ENCODE measurements at regions not wholly inside any gene's neighbourhood (a gene's known extent, or its start where the extent isn't known, plus 50 kb on each side); places are given as distances from the start of the nearest gene placed in this dataset.

DNA sequence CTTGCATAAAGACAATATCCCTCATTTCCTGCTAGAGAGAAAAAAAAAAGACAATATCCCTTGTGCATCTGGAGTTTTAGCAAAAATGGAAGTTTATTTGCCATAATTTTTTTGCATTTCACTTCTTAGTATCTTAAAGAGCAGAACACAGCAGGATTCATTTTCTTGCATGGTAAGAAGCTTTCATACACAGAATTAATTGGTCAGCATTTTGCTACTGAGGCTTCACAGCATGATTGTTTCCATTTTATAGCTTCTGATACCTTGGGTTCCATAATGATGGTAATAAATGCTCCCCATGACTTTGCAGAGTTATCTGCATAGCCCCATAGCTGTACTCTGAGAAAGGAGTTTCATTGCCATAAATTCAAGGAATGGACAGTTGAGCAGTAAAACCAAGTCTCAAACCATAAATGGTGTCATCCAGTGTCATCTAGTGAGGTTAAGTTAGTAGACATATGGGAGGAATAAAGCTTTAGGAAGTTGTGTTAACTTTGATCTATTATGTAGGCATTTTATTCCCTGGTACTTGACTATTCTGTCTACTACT lies 88.8 kb upstream of the PLD5 start:
- Histone ChIP-seq H3K27me3 (ENCODE audit: insufficient read depth) (no peaks in the 10 kb centered on the region), H3F3A (replicated peaks; ENCODE audit: low read depth) (no peaks in the 10 kb centered on the region), H3K36me3 (ENCODE audit: insufficient read depth) (no peaks in the 10 kb centered on the region), H2AFZ (no peak overlapping the region), H4K20me1 (replicated peaks; ENCODE audit: insufficient read depth) (no peaks in the 10 kb centered on the region), H3K79me2 (replicated peaks; ENCODE audit: insufficient read depth) (no peaks in the 10 kb centered on the region), H3K9me2 (ENCODE audit: insufficient read depth) (peaks cover 3% of the 10 kb centered on the region; the same call in 1 of the 2 replicates), H3K4me2 (no peak overlapping the region), H3K4me1 (ENCODE audit: insufficient read depth) (no peaks in the 10 kb centered on the region), H3K4me3 (no peak overlapping the region), H3K27ac (ENCODE audit: low read depth) (no peak overlapping the region)
- no peak overlapping the region for H3K27ac Mint-ChIP-seq
- no peaks in the 10 kb centered on the region for H3K27me3 Mint-ChIP-seq (ENCODE audit: insufficient read depth, low read depth, poor library complexity)
- H3K4me3 Mint-ChIP-seq = no peak overlapping the region
- DNase-seq (ENCODE audit: low spot score) = no peak
- H3K36me3 Mint-ChIP-seq (ENCODE audit: low read depth) = no peaks in the 10 kb centered on the region
- TF ChIP-seq, protein P1, sequence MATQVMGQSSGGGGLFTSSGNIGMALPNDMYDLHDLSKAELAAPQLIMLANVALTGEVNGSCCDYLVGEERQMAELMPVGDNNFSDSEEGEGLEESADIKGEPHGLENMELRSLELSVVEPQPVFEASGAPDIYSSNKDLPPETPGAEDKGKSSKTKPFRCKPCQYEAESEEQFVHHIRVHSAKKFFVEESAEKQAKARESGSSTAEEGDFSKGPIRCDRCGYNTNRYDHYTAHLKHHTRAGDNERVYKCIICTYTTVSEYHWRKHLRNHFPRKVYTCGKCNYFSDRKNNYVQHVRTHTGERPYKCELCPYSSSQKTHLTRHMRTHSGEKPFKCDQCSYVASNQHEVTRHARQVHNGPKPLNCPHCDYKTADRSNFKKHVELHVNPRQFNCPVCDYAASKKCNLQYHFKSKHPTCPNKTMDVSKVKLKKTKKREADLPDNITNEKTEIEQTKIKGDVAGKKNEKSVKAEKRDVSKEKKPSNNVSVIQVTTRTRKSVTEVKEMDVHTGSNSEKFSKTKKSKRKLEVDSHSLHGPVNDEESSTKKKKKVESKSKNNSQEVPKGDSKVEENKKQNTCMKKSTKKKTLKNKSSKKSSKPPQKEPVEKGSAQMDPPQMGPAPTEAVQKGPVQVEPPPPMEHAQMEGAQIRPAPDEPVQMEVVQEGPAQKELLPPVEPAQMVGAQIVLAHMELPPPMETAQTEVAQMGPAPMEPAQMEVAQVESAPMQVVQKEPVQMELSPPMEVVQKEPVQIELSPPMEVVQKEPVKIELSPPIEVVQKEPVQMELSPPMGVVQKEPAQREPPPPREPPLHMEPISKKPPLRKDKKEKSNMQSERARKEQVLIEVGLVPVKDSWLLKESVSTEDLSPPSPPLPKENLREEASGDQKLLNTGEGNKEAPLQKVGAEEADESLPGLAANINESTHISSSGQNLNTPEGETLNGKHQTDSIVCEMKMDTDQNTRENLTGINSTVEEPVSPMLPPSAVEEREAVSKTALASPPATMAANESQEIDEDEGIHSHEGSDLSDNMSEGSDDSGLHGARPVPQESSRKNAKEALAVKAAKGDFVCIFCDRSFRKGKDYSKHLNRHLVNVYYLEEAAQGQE (IDR thresholded peaks at IDR 0.05; ENCODE audit: unreplicated experiment) = no peak
- TF ChIP-seq EZH2phosphoT487 (IDR thresholded peaks at IDR 0.05; ENCODE audit: unreplicated experiment) = no peak
- TF ChIP-seq JUNB (IDR thresholded peaks at IDR 0.05; ENCODE audit: unreplicated experiment) = no peak
- TF ChIP-seq CTCF (conservative IDR thresholded peaks at IDR 0.05; ENCODE audit: low read depth in 2 of 2) = no peak
- no peak for TF ChIP-seq ZNF114 (CRISPR knock-in tag; IDR thresholded peaks at IDR 0.05)
- no peak for TF ChIP-seq POLR2AphosphoS5 (IDR thresholded peaks at IDR 0.05; ENCODE audit: low read depth)
- TF ChIP-seq, protein P2, sequence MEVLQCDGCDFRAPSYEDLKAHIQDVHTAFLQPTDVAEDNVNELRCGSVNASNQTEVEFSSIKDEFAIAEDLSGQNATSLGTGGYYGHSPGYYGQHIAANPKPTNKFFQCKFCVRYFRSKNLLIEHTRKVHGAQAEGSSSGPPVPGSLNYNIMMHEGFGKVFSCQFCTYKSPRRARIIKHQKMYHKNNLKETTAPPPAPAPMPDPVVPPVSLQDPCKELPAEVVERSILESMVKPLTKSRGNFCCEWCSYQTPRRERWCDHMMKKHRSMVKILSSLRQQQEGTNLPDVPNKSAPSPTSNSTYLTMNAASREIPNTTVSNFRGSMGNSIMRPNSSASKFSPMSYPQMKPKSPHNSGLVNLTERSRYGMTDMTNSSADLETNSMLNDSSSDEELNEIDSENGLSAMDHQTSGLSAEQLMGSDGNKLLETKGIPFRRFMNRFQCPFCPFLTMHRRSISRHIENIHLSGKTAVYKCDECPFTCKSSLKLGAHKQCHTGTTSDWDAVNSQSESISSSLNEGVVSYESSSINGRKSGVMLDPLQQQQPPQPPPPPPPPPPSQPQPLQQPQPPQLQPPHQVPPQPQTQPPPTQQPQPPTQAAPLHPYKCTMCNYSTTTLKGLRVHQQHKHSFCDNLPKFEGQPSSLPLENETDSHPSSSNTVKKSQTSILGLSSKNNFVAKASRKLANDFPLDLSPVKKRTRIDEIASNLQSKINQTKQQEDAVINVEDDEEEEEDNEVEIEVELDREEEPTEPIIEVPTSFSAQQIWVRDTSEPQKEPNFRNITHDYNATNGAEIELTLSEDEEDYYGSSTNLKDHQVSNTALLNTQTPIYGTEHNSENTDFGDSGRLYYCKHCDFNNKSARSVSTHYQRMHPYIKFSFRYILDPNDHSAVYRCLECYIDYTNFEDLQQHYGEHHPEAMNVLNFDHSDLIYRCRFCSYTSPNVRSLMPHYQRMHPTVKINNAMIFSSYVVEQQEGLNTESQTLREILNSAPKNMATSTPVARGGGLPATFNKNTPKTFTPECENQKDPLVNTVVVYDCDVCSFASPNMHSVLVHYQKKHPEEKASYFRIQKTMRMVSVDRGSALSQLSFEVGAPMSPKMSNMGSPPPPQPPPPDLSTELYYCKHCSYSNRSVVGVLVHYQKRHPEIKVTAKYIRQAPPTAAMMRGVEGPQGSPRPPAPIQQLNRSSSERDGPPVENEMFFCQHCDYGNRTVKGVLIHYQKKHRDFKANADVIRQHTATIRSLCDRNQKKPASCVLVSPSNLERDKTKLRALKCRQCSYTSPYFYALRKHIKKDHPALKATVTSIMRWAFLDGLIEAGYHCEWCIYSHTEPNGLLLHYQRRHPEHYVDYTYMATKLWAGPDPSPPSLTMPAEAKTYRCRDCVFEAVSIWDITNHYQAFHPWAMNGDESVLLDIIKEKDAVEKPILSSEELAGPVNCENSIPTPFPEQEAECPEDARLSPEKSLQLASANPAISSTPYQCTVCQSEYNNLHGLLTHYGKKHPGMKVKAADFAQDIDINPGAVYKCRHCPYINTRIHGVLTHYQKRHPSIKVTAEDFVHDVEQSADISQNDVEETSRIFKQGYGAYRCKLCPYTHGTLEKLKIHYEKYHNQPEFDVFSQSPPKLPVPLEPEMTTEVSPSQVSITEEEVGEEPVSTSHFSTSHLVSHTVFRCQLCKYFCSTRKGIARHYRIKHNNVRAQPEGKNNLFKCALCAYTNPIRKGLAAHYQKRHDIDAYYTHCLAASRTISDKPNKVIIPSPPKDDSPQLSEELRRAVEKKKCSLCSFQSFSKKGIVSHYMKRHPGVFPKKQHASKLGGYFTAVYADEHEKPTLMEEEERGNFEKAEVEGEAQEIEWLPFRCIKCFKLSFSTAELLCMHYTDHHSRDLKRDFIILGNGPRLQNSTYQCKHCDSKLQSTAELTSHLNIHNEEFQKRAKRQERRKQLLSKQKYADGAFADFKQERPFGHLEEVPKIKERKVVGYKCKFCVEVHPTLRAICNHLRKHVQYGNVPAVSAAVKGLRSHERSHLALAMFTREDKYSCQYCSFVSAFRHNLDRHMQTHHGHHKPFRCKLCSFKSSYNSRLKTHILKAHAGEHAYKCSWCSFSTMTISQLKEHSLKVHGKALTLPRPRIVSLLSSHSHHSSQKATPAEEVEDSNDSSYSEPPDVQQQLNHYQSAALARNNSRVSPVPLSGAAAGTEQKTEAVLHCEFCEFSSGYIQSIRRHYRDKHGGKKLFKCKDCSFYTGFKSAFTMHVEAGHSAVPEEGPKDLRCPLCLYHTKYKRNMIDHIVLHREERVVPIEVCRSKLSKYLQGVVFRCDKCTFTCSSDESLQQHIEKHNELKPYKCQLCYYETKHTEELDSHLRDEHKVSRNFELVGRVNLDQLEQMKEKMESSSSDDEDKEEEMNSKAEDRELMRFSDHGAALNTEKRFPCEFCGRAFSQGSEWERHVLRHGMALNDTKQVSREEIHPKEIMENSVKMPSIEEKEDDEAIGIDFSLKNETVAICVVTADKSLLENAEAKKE (CRISPR knock-in tag; IDR thresholded peaks at IDR 0.05) = no peak
- TF ChIP-seq ETS1 (IDR thresholded peaks at IDR 0.05) = no peak
- no peak for TF ChIP-seq ZNF331 (CRISPR knock-in tag; IDR thresholded peaks at IDR 0.05; ENCODE audit: low read depth)
- TF ChIP-seq EZH2 (IDR thresholded peaks at IDR 0.05; ENCODE audit: low read depth, unreplicated experiment) = no peak
- TF ChIP-seq STAT1 (IDR thresholded peaks at IDR 0.05; ENCODE audit: unreplicated experiment) = no peak
- ATAC-seq = no peak
- peaks cover 5% of the 10 kb centered on the region; the same call in 2 of the 3 replicates for H3K4me1 Mint-ChIP-seq
- H3K9me3 Mint-ChIP-seq = peaks cover 9% of the 10 kb centered on the region; the same call in 2 of the 3 replicates

Measured in GM23338 (cell line).